ENCODE measurements at regions not wholly inside any gene's neighbourhood (a gene's known extent, or its start where the extent isn't known, plus 50 kb on each side); places are given as distances from the start of the nearest gene placed in this dataset.
"Not testable (repeated sequence)": the region's sequence is repeated elsewhere in the genome, so short reads cannot be mapped to it uniquely, and the experiment has no call there.

DNA sequence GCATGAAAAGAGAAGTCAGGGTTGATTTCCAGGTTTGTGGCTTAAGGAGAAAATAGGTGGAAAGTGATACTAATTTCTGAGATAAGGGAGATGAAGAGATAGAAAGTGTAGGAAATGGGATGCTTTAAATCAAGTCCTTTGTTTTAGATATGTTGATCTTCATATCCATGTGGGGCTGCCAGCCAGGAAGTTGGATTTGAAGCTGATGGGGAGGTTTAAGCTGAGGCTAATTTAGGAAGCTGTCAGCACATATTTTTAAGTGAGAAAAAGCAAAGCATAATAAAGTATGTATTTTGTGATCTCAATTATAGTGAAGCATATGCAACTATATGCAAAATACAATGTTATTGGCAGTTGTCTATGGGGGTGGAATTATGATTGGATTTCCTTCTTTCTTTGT, 428.4 kb downstream of the CSNK1G3 start:
- no peak overlapping the region for H3K27ac ChIP-seq
- no peak for ATAC-seq (replicated peaks in 6 of 8)
- H3K4me1 ChIP-seq (replicated peaks in 1 of 2), result no peaks in the 10 kb centered on the region
- no peak overlapping the region for H3K4me3 ChIP-seq
- in situ Hi-C loops (cut with MboI; ENCODE audit: low pct_unique_long_range_greater_than_20kb in 2 of 9, low sequenced_read_pairs in 9 of 9, unreplicated experiment in 9 of 9), result no loop called here

- H3K4me3 ChIP-seq, result no peak overlapping the region
- peak in 2 of 8 experiments; percentile 81 to 91 for ATAC-seq (replicated peaks in 6 of 8)
- no peaks in the 10 kb centered on the region for H3K4me1 ChIP-seq (replicated peaks in 1 of 2)
- 0 to 93% (median 66%) methylated on average over 1 to 4 of the region's 6 CpGs; no CpG with 5 or more reads in 1 of the 10 experiments for WGBS, 10 experiments
- H3K27ac ChIP-seq, result no peak overlapping the region
- in situ Hi-C loops (cut with MboI; ENCODE audit: low pct_unique_long_range_greater_than_20kb in 2 of 9, low sequenced_read_pairs in 9 of 9, unreplicated experiment in 9 of 9), result no loop called here
Measured at GRCh38 chr5:123937230-123937629, 425.3 kb downstream of the CSNK1G3 start.

DNA sequence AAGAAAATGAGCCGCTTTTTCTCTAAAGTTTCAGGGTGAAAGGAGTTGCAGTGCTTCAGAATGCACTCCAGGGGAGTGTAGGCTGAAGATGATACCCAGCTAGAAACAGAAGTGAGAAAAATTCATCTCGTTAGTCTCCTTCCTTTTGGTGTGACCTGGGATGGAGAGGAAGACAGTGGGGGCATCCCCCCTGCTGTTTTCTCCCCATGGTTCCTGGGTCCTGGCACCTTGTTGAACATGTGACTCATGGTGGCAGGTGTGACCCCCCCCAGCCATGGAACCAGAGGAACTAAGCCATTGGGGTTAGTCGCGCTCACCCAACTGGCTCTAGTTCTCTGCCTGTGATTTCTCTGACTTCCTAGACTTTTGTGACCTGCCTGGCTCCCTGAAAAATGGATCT, 424.6 kb downstream of the CSNK1G3 start:
- Histone ChIP-seq H3K27ac (no peak overlapping the region), H3K4me3 (no peak overlapping the region), H3K4me1 (replicated peaks in 1 of 2) (no peaks in the 10 kb centered on the region)
- no peak for ATAC-seq (replicated peaks in 6 of 8)
- in situ Hi-C loops (cut with MboI; ENCODE audit: low pct_unique_long_range_greater_than_20kb in 2 of 9, low sequenced_read_pairs in 9 of 9, unreplicated experiment in 9 of 9), result no loop called here
- 83 to 100% (median 91%) methylated on average over 1 to 4 of the region's 4 CpGs; no CpG with 5 or more reads in 5 of the 10 experiments for WGBS, 10 experiments

DNA sequence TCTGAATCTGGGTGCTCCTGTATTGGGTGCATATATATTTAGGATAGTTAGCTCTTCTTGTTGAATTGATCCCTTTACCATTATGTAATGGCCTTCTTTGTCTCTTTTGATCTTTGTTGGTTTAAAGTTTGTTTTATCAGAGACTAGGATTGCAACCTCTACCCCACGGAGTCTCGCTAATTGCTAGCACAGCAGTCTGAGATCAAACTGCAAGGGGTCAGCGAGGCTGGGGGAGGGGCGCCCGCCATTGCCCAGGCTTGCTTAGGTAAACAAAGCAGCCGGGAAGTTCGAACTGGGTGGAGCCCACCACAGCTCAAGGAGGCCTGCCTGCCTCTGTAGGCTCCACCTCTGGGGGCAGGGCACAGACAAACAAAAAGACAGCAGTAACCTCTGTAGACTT, 421.8 kb downstream of the CSNK1G3 start:
- H3K27ac ChIP-seq; H3K4me3 ChIP-seq; H3K4me1 ChIP-seq (replicated peaks in 1 of 2); in situ Hi-C loops (cut with MboI; ENCODE audit: low pct_unique_long_range_greater_than_20kb in 2 of 9, low sequenced_read_pairs in 9 of 9, unreplicated experiment in 9 of 9); ATAC-seq (replicated peaks in 6 of 8): not testable (repeated sequence)
- WGBS, 10 experiments, result no CpG with 5 or more reads among the region's 7 CpGs

DNA sequence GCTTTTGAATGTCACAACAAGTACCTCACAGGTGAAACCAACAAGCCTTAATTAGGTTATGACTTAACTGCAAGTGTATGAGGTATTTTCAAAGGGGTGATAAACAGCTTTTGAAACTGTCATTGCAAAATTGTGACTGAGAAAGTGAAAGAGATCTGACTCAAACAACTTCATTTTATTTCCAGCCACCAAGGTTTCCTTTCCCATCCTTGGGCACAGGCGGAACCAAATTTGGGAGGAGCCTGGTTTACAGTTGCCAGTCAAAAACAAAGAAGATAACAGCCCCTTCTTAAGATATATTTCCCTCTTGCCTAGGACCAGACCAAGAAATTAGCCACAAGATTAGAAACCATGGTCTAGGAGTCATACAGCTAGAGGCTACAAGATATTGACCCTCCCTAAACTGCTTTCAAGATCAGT, 417.1 kb downstream of the CSNK1G3 start:
- H3K27ac ChIP-seq, result no peak overlapping the region
- in situ Hi-C loops (cut with MboI; ENCODE audit: low pct_unique_long_range_greater_than_20kb in 2 of 9, low sequenced_read_pairs in 9 of 9, unreplicated experiment in 9 of 9), result no loop called here
- WGBS, 10 experiments, result 40 to 100% (median 100%) methylated on average over 1 of the region's 1 CpG; no CpG with 5 or more reads in 3 of the 10 experiments
- no peaks in the 10 kb centered on the region for H3K4me1 ChIP-seq (replicated peaks in 1 of 2)
- no peak overlapping the region for H3K4me3 ChIP-seq
- no peak for ATAC-seq (replicated peaks in 6 of 8)

- in situ Hi-C loops (cut with MboI; ENCODE audit: low pct_unique_long_range_greater_than_20kb in 2 of 9, low sequenced_read_pairs in 9 of 9, unreplicated experiment in 9 of 9), result no loop called here
- no peak for ATAC-seq (replicated peaks in 6 of 8)
- WGBS, 10 experiments, result 80 to 100% (median 100%) methylated on average over 1 to 2 of the region's 2 CpGs
Measured at GRCh38 chr5:123928401-123928800, 416.4 kb downstream of the CSNK1G3 start.

GRCh38 chr5:123921193-123921592, 409.2 kb downstream of the CSNK1G3 start:
- H3K4me3 ChIP-seq, result no peak overlapping the region
- H3K4me1 ChIP-seq (replicated peaks in 1 of 2), result peaks cover 0 to 12% of the 10 kb centered on the region in 2 donors
- in situ Hi-C loops (cut with MboI; ENCODE audit: low pct_unique_long_range_greater_than_20kb in 2 of 9, low sequenced_read_pairs in 9 of 9, unreplicated experiment in 9 of 9), result no loop called here
- no peak for ATAC-seq (replicated peaks in 6 of 8)
- H3K27ac ChIP-seq, result no peak overlapping the region

More at GRCh38 chr5:123928401-123928800, 416.4 kb downstream of the CSNK1G3 start:
- Histone ChIP-seq H3K4me1 (replicated peaks in 1 of 2) (no peaks in the 10 kb centered on the region), H3K27ac (no peak overlapping the region), H3K4me3 (no peak overlapping the region)

- Histone ChIP-seq H3K4me3 (no peak overlapping the region), H3K27ac (no peak overlapping the region), H3K4me1 (replicated peaks in 1 of 2) (peaks cover 0 to 23% of the 10 kb centered on the region in 2 donors)
- ATAC-seq (replicated peaks in 6 of 8), result peak; percentile 60 to 99 (median 96)
- in situ Hi-C loops (cut with MboI; ENCODE audit: low pct_unique_long_range_greater_than_20kb in 2 of 9, low sequenced_read_pairs in 9 of 9, unreplicated experiment in 9 of 9), result no loop called here
- 0 to 78% (median 54%) methylated on average over 1 to 8 of the region's 8 CpGs for WGBS, 10 experiments
Measured at GRCh38 chr5:123916345-123917121, 404.6 kb downstream of the CSNK1G3 start.

DNA sequence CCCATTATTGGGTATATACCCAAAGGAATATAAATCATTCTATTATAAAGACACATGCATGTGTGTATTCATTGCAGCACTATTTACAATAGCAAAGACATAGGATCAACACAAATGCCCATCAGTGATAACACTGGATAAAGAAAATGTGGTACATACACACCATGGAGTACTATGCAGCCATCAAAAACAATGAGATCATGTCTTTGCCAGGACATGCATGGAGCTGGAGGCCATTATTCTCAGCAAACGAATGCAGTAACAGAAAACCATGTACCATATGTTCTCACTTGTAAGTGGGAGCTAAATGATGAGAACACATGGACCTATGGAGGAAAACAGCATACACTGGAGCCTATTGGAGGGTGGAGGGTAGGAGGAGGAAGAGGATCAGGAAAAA, 402.4 kb downstream of the CSNK1G3 start:
- Histone ChIP-seq H3K4me3 (no peak overlapping the region), H3K27ac (no peak overlapping the region), H3K4me1 (replicated peaks in 1 of 2) (peaks cover 0 to 30% of the 10 kb centered on the region in 2 donors)
- WGBS, 10 experiments, result 0 to 100% (median 51%) methylated on average over 1 of the region's 1 CpG; no CpG with 5 or more reads in 2 of the 10 experiments
- no peak for ATAC-seq (replicated peaks in 6 of 8)
- in situ Hi-C loops (cut with MboI; ENCODE audit: low pct_unique_long_range_greater_than_20kb in 2 of 9, low sequenced_read_pairs in 9 of 9, unreplicated experiment in 9 of 9), result no loop called here

DNA sequence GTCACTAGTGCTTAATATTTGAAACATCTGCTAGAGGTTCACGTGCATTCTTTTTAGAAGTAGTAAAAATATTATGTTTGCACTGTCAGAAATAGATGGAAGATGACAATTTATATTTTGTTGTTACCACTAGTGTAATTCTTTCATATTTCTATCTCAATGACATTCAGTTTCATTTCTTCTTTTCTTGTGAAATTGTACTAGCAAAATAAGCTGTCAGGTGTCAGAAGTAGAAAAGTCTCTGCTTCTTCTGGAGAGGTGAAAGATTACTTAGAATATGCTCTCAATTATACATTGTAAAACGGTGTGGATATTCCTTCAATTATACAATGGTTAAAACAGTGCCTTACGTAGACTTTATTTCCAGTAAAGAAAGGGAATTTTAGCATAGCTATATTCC, 395.4 kb downstream of the CSNK1G3 start:
- 25 to 95% (median 85%) methylated on average over 1 to 3 of the region's 3 CpGs for WGBS, 10 experiments
- peak overlapping the region in 1 of 2 donors; percentile 17 for H3K27ac ChIP-seq
- ATAC-seq (replicated peaks in 6 of 8), result no peak
- peaks cover 0 to 31% of the 10 kb centered on the region in 2 donors for H3K4me1 ChIP-seq (replicated peaks in 1 of 2)
- in situ Hi-C loops (cut with MboI; ENCODE audit: low pct_unique_long_range_greater_than_20kb in 2 of 9, low sequenced_read_pairs in 9 of 9, unreplicated experiment in 9 of 9), result no loop called here
- no peak overlapping the region for H3K4me3 ChIP-seq

DNA sequence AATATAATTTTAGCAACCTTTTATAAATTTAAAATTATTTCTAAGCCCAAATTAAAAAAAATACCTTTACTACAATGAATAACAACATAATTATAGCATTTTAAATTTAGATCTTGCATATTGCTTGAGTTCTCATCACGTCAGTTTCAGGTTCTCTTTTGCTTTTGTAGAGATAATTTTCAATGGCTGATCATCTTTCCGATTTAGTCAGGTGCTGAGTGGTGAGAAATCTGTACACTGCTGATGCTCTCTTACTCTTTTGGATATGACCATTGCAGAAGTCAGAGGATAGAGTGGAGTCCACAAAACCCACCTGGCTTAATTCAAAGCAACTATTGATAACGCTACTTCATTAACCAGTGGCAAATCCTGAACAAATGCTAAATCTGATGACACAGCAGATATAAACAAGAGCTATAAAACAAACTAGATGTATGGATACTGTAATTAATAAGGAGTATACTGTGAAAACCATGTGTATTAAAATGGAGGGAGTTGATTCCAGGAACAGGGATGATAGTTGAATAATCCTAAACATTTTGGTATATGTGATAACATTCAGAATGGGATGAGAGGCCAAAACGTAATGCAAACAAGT, 394.8 kb downstream of the CSNK1G3 start:
- H3K27ac ChIP-seq, result no peak overlapping the region
- WGBS, 10 experiments, result 55 to 100% (median 90%) methylated on average over 2 to 4 of the region's 4 CpGs

DNA sequence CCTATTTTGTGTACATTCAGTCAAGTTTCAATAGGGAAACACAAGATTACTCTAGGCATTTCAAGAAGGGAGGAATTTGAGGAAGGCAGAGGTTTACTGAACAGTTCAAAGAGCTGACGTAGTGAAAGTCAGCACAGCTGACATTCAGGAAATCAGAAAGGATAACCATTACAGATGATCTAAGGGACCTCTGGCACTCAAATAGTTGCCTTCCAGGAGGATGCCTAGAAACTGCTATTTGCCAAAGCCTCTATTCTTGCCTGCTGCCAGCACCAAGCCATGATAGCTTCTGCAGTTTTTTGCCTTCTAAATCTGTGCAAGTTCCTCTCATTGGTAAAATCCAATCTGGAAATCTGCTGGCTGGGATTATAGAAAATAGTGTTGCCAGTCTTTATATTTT, 373.1 kb downstream of the CSNK1G3 start:
- 60 to 100% (median 80%) methylated on average over 1 of the region's 1 CpG; no CpG with 5 or more reads in 3 of the 10 experiments for WGBS, 10 experiments

More for the DNA sequence above, 394.8 kb downstream of the CSNK1G3 start:
- H3K4me1 ChIP-seq (replicated peaks in 1 of 2), result peaks cover 0 to 32% of the 10 kb centered on the region in 2 donors
- in situ Hi-C loops (cut with MboI; ENCODE audit: low pct_unique_long_range_greater_than_20kb in 2 of 9, low sequenced_read_pairs in 9 of 9, unreplicated experiment in 9 of 9), result no loop called here
- no peak overlapping the region for H3K4me3 ChIP-seq
- ATAC-seq (replicated peaks in 6 of 8), result no peak

GRCh38 chr5:123882965-123883345, 371.0 kb downstream of the CSNK1G3 start:
- 0 to 56% (median 10%) methylated on average over 1 to 2 of the region's 2 CpGs; no CpG with 5 or more reads in 2 of the 10 experiments for WGBS, 10 experiments
- peaks cover 19 to 26% of the 10 kb centered on the region in 2 donors for H3K4me1 ChIP-seq (replicated peaks in 1 of 2)
- no peak overlapping the region for H3K27ac ChIP-seq
- ATAC-seq (replicated peaks in 6 of 8), result peak in 5 of 8 experiments; percentile 23 to 79 (median 71)
- in situ Hi-C loops (cut with MboI; ENCODE audit: low pct_unique_long_range_greater_than_20kb in 2 of 9, low sequenced_read_pairs in 9 of 9, unreplicated experiment in 9 of 9), result no loop called here
- peak overlapping the region in 2 of 5 donors; percentile 1 to 3 for H3K4me3 ChIP-seq

More for the DNA sequence above, 373.1 kb downstream of the CSNK1G3 start:
- peak in 1 of 8 experiments; percentile 81 for ATAC-seq (replicated peaks in 6 of 8)
- Histone ChIP-seq H3K4me3 (no peak overlapping the region), H3K4me1 (replicated peaks in 1 of 2) (peaks cover 19 to 26% of the 10 kb centered on the region in 2 donors), H3K27ac (no peak overlapping the region)
- in situ Hi-C loops (cut with MboI; ENCODE audit: low pct_unique_long_range_greater_than_20kb in 2 of 9, low sequenced_read_pairs in 9 of 9, unreplicated experiment in 9 of 9), result no loop called here

Measured in motor neuron (in vitro differentiated cells).